Natural killer cell treated with Interleukin-12 subunit alpha and Interleukin-12 subunit beta and Interleukin-15 and Interleukin-18, amount 100 ng/mL, for 72 hours (primary cell): ENCODE measurements at regions not wholly inside any gene's neighbourhood (a gene's known extent, or its start where the extent isn't known, plus 50 kb on each side); places are given as distances from the start of the nearest gene placed in this dataset.

Experiments
- ATAC-seq, 2 donors: fragments of 150-1000 bp; cut with Tn5 transposase in 1 of 2; sonication (Bioruptor Pico), chemical (Tn5 transposase) in 1 of 2; 2 replicates each; pipeline ENCODE4 v1.10.0; 2021
- DNase-seq: peaks from one replicate; pipeline ENCODE4 v3.0.0; 2022; ENCODE audit warnings: low spot score
- H3K27ac Mint-ChIP-seq, 2 donors: 1 replicate in 1 of 2; 2 replicates in 1 of 2; pipeline ENCODE4 v1.8.0; 2022; ENCODE audit warnings: mixed read lengths in 2 of 2, mild to moderate bottlenecking in 1 of 2, moderate library complexity in 1 of 2
- H3K27me3 Mint-ChIP-seq, 2 donors: 1 replicate in 1 of 2; 2 replicates in 1 of 2; pipeline ENCODE4 v1.8.0; 2022; ENCODE audit warnings: mixed read lengths in 2 of 2
- H3K36me3 Mint-ChIP-seq: one replicate; pipeline ENCODE4 v1.8.0; 2022; ENCODE audit warnings: mixed read lengths
- H3K4me1 Mint-ChIP-seq, 2 donors: 1 replicate in 1 of 2; 2 replicates in 1 of 2; pipeline ENCODE4 v1.8.0; 2022; ENCODE audit warnings: low read depth in 2 of 2, mixed read lengths in 2 of 2, mild to moderate bottlenecking in 1 of 2
- H3K4me3 Mint-ChIP-seq: one replicate; pipeline ENCODE4 v1.8.0; 2022; ENCODE audit warnings: mixed read lengths
- H3K9me3 Mint-ChIP-seq: 2 replicates; pipeline ENCODE4 v1.8.0; 2022; ENCODE audit warnings: mixed read lengths

DNA sequence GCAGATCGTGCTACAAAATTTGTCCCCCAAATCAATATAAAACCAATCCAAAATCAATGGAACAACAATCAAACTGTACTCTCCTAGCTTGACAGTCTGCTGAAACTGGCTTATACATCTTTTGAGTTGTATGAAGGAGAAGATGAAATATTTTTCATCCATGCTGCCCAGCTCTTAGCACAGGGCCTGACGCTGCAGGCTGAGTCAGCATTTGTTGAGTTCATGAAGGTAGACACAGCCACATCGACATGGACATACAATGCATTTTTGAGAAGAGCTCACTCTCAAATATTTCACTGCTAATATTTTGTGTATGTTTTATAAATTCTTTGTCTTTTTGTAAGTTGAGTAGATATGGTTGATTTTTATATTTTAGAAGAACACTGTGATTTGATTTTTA, 327.3 kb downstream of the OTOL1 start:
- ATAC-seq (no peak), DNase-seq (no peak)
- H3K36me3 Mint-ChIP-seq: no peaks in the 10 kb centered on the region
- no peaks in the 10 kb centered on the region for H3K27me3 Mint-ChIP-seq
- no peak overlapping the region for H3K27ac Mint-ChIP-seq
- H3K4me1 Mint-ChIP-seq: no peaks in the 10 kb centered on the region
- H3K4me3 Mint-ChIP-seq: no peak overlapping the region
- H3K9me3 Mint-ChIP-seq: peaks cover 4% of the 10 kb centered on the region

GRCh38 chr3:161838021-161838420, 341.4 kb downstream of the OTOL1 start:
- Mint-ChIP-seq H3K4me3 (no peak overlapping the region), H3K9me3 (peaks cover 16% of the 10 kb centered on the region), H3K4me1 (no peaks in the 10 kb centered on the region), H3K36me3 (no peaks in the 10 kb centered on the region), H3K27ac (no peak overlapping the region), H3K27me3 (no peaks in the 10 kb centered on the region)
- ATAC-seq: no peak
- DNase-seq: no peak

- no peak for ATAC-seq
- Mint-ChIP-seq H3K27me3 (no peaks in the 10 kb centered on the region), H3K27ac (no peak overlapping the region), H3K9me3 (peaks cover 3% of the 10 kb centered on the region), H3K36me3 (no peaks in the 10 kb centered on the region), H3K4me3 (no peak overlapping the region), H3K4me1 (no peaks in the 10 kb centered on the region)
- DNase-seq: no peak
Measured at GRCh38 chr3:161848376-161848775, 351.8 kb downstream of the OTOL1 start.

DNA sequence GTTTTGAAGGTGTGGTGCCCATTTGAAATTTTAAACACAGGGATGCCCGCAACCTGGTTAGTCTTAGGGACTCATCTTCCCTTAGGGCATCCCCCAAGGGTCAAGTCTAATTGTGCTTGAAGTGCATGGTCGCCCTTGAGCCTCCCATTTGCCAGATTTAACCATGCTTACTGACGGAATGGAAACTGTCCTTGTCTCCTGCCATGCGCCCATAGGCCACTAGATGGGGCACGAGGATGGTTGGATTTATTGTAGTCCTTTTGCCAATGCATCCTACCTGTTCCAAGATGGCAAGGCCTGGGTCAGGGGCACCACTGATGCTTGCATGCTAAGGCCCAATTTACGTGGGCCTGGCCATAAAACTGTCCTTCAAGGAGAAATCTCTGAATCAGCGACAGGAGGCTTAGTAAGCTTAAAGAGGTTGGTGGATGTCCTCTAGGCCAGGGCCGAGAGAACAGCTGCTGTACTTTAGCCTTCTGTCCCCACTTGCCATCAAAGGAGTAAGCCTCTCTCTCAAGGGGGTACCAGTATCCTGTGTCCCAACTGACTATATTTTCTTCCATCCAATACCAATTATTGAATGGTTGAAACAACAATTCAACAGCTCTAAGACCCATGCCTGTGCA, 355.4 kb downstream of the OTOL1 start:
- Mint-ChIP-seq H3K4me1 (no peaks in the 10 kb centered on the region), H3K9me3 (no peaks in the 10 kb centered on the region), H3K27ac (no peak overlapping the region), H3K36me3 (no peaks in the 10 kb centered on the region), H3K4me3 (no peak overlapping the region), H3K27me3 (no peaks in the 10 kb centered on the region)
- DNase-seq (no peak), ATAC-seq (peak in 1 of 2 donors; percentile 27)

DNA sequence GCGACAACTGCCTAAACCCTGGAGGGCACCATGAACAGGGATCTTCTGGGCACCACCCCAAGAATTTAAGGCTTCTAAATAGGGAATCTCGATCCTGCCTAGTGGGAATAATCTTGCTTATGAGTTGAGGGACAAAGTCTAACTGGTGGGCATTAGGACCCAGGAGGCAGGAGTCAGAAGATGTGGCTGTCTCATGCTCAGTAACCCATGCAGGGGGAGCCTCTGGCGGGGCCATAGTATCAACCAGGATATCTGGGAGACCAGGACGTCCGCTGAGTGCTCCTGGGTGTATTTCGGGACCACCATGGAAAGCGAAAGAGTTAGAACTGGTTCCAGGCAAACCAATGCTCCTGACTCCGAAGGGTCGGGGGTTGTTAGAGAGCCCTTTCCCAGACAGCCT, 356.1 kb downstream of the OTOL1 start:
- no peaks in the 10 kb centered on the region for H3K4me1 Mint-ChIP-seq
- no peak for DNase-seq
- no peaks in the 10 kb centered on the region for H3K36me3 Mint-ChIP-seq
- no peaks in the 10 kb centered on the region for H3K27me3 Mint-ChIP-seq
- H3K4me3 Mint-ChIP-seq: no peak overlapping the region
- no peak for ATAC-seq
- no peak overlapping the region for H3K27ac Mint-ChIP-seq
- H3K9me3 Mint-ChIP-seq: no peaks in the 10 kb centered on the region

- H3K4me3 Mint-ChIP-seq: no peak overlapping the region
Measured at GRCh38 chr3:161854232-161854771, 357.7 kb downstream of the OTOL1 start.

DNA sequence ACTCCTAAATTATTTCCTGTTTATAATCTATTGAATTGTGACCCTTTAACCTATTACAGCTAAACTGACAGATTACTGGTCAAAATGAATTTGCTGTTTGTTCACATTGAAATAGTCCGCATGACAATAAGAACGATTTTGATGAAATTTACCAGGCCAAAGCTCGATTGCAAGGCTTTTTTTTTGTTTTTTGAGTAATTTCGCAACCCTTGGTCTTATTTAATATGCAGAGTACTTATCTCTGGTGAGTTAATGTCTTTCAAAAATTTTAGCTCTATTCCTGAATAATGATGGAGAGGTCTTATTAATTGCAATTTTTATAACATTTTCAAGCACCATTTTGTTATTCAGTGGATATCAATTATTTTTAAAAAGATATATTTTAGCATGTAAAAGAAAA, 362.4 kb downstream of the OTOL1 start:
- Mint-ChIP-seq H3K27me3 (no peaks in the 10 kb centered on the region), H3K9me3 (no peaks in the 10 kb centered on the region), H3K27ac (no peak overlapping the region), H3K36me3 (no peaks in the 10 kb centered on the region), H3K4me3 (no peak overlapping the region), H3K4me1 (no peaks in the 10 kb centered on the region)
- ATAC-seq: no peak
- no peak for DNase-seq

More at GRCh38 chr3:161854232-161854771, 357.7 kb downstream of the OTOL1 start:
- H3K27me3 Mint-ChIP-seq: no peaks in the 10 kb centered on the region
- no peaks in the 10 kb centered on the region for H3K36me3 Mint-ChIP-seq
- H3K9me3 Mint-ChIP-seq: no peaks in the 10 kb centered on the region
- no peak overlapping the region for H3K27ac Mint-ChIP-seq
- H3K4me1 Mint-ChIP-seq: no peaks in the 10 kb centered on the region
- DNase-seq: no peak
- ATAC-seq: no peak

- H3K27me3 Mint-ChIP-seq: no peaks in the 10 kb centered on the region
- no peak for DNase-seq
- no peaks in the 10 kb centered on the region for H3K9me3 Mint-ChIP-seq
- no peak overlapping the region for H3K27ac Mint-ChIP-seq
- no peaks in the 10 kb centered on the region for H3K36me3 Mint-ChIP-seq
- no peak for ATAC-seq
- no peaks in the 10 kb centered on the region for H3K4me1 Mint-ChIP-seq
- H3K4me3 Mint-ChIP-seq: no peak overlapping the region
Measured at GRCh38 chr3:161859865-161860450, 363.4 kb downstream of the OTOL1 start.

- Mint-ChIP-seq H3K4me3 (no peak overlapping the region), H3K36me3 (no peaks in the 10 kb centered on the region), H3K27ac (no peak overlapping the region), H3K27me3 (no peaks in the 10 kb centered on the region), H3K4me1 (no peaks in the 10 kb centered on the region), H3K9me3 (no peaks in the 10 kb centered on the region)
- ATAC-seq (no peak), DNase-seq (no peak)
Measured at GRCh38 chr3:161863775-161864174, 367.2 kb downstream of the OTOL1 start.

- no peaks in the 10 kb centered on the region for H3K36me3 Mint-ChIP-seq
- no peaks in the 10 kb centered on the region for H3K4me1 Mint-ChIP-seq
- H3K4me3 Mint-ChIP-seq: no peak overlapping the region
- H3K9me3 Mint-ChIP-seq: peaks cover 6% of the 10 kb centered on the region
- ATAC-seq (no peak), DNase-seq (no peak)
- H3K27me3 Mint-ChIP-seq: no peaks in the 10 kb centered on the region
- H3K27ac Mint-ChIP-seq: no peak overlapping the region
Measured at GRCh38 chr3:161866176-161866575, 369.6 kb downstream of the OTOL1 start.

DNA sequence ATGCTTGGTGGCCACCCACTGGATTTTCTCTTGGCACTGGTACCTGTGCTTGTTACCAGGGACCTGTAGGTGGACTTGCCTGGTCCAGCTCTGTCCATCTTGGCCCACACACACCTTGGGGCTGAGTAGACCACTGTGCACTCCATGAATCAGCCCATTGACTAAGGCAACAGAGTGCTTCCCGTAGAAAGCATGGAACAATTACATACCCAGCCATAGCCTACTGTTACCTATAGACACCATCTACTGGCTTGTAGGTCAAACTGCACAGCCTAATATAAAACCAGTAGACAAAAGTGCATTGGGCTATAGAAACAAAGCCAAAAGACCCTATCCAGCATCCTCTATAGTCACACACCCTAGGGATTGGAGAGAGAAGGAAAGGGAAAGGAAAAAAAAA, 378.9 kb downstream of the OTOL1 start:
- DNase-seq (no peak), ATAC-seq (no peak)
- Mint-ChIP-seq H3K36me3 (no peaks in the 10 kb centered on the region), H3K4me3 (no peak overlapping the region), H3K9me3 (peaks cover 6% of the 10 kb centered on the region), H3K4me1 (no peaks in the 10 kb centered on the region), H3K27ac (no peak overlapping the region), H3K27me3 (no peaks in the 10 kb centered on the region)

DNA sequence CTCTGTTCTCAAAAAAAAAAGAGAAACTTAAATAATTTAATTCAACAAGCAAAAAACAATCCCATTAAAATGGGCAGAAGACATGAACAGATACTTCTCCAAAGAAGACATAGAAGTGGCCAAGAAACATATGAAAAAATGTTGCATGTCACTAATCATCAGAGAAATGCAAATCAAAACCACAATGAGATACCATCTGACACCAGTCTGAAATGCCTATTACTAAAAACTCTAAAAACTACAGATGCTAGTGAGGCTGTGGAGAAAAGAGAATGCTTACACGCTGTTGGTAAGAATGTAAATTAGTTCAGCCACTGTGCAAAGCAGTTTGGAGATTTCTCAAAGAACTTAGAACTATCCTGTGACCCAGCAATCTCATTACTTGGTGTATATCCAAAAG, 382.9 kb downstream of the OTOL1 start:
- Mint-ChIP-seq H3K4me3 (no peak overlapping the region), H3K9me3 (peaks cover 11% of the 10 kb centered on the region), H3K27me3 (no peaks in the 10 kb centered on the region), H3K36me3 (peaks cover 6% of the 10 kb centered on the region), H3K4me1 (no peaks in the 10 kb centered on the region), H3K27ac (no peak overlapping the region)
- ATAC-seq (no peak), DNase-seq (no peak)

GRCh38 chr3:161884830-161885229, 388.2 kb downstream of the OTOL1 start:
- Mint-ChIP-seq H3K4me3 (no peak overlapping the region), H3K27ac (no peak overlapping the region), H3K9me3 (peaks cover 22% of the 10 kb centered on the region), H3K4me1 (no peaks in the 10 kb centered on the region), H3K36me3 (peaks cover 7% of the 10 kb centered on the region), H3K27me3 (no peaks in the 10 kb centered on the region)
- DNase-seq (no peak), ATAC-seq (no peak)

- H3K4me3 Mint-ChIP-seq: no peak overlapping the region
- H3K27ac Mint-ChIP-seq: no peak overlapping the region
- DNase-seq (no peak), ATAC-seq (no peak)
- H3K9me3 Mint-ChIP-seq: peaks cover 22% of the 10 kb centered on the region
- H3K36me3 Mint-ChIP-seq: no peaks in the 10 kb centered on the region
- H3K27me3 Mint-ChIP-seq: no peaks in the 10 kb centered on the region
- H3K4me1 Mint-ChIP-seq: no peaks in the 10 kb centered on the region
Measured at GRCh38 chr3:161890147-161890625, 393.6 kb downstream of the OTOL1 start.
